Right lobe of liver (tissue), 6 donors: ENCODE measurements at regions not wholly inside any gene's neighbourhood (a gene's known extent, or its start where the extent isn't known, plus 50 kb on each side); places are given as distances from the start of the nearest gene placed in this dataset.

Experiments
- ATAC-seq, 4 donors: fragments of 200-7000 bp; cut with Tn5 transposase; one replicate each; pipeline ENCODE4 v1.9.1; 2020; ENCODE audit warnings: mild to moderate bottlenecking in 4 of 4, moderate library complexity in 4 of 4
- DNase-seq, 3 donors: peaks; one replicate each; pipeline ENCODE4 v3.0.0-alpha.2; 2020
- H3K27ac ChIP-seq, 3 donors: fragments of 200-600 bp; one replicate each; pipeline ENCODE4 v1.8.0; 2022
- H3K27me3 ChIP-seq, 2 donors: fragments of 200-600 bp; one replicate each; pipeline ENCODE4 v1.8.0; 2022
- H3K36me3 ChIP-seq, 4 donors: fragments of 200-600 bp; sonication (generic) in 1 of 4; one replicate each; pipeline versions ENCODE4 v1.5.1 to v1.8.0; 2017 to 2022; ENCODE audit warnings: control low read depth in 1 of 4
- H3K4me1 ChIP-seq, 4 donors: fragments of 200-600 bp; sonication (generic) in 1 of 4; one replicate each; pipeline versions ENCODE4 v1.5.1 to v1.8.0; 2017 to 2022; ENCODE audit warnings: control low read depth in 1 of 4
- H3K4me3 ChIP-seq, 3 donors: fragments of 200-600 bp; one replicate each; pipeline ENCODE4 v1.8.0; 2022
- H3K9me3 ChIP-seq, 4 donors: fragments of 200-600 bp; sonication (generic) in 1 of 4; one replicate each; pipeline versions ENCODE4 v1.5.1 to v1.8.0; 2017 to 2022; ENCODE audit warnings: control low read depth in 1 of 4
- POLR2A ChIP-seq: fragments of 450-650 bp; IDR thresholded peaks from one replicate; pipeline ENCODE4 v1.6.1; 2017; ENCODE audit warnings: antibody characterized with exemption, mild to moderate bottlenecking
- WGBS: methylation state at CpG from one replicate; pipeline ENCODE4 v1.1.6; 2018; ENCODE audit warnings: low coverage, low lambda C conversion rate; ENCODE audit not compliant: insufficient coverage; ENCODE audit errors: missing lambda C conversion rate; 5-methylcytosine and 5-hydroxymethylcytosine counted together
- intact Hi-C, 2 donors: fragments of 100-400 bp; cut with DNase I; formaldehyde crosslinking; loops; one replicate each; pipeline versions ENCODE4 v1.11.2 to v1.14.1; 2022
- TF ChIP-seq, protein P1 (sequence below), 4 donors: fragments of 200-600 bp in 3 of 4; fragments of 450-650 bp in 1 of 4; IDR thresholded peaks; one replicate each; pipeline versions ENCODE4 v1.5.1 to v1.8.0; 2016 to 2022; ENCODE audit warnings: antibody characterized with exemption in 4 of 4, mild to moderate bottlenecking in 2 of 4
- donor health status: DM: no; HTN: yes; CAD: no.
- donor health status: DM: no; HTN: no; CAD: no.
- donor health status: DM: no; HTN: no; CAD: no.
- donor health status: DM: no; HTN: yes; CAD: no.
- donor health status: DM: no; HTN: yes; CAD: no.

- H3K36me3 ChIP-seq = no peaks in the 10 kb centered on the region
- DNase-seq (no peak), ATAC-seq (no peak)
- TF ChIP-seq POLR2A = no peak
- TF ChIP-seq, protein P1, sequence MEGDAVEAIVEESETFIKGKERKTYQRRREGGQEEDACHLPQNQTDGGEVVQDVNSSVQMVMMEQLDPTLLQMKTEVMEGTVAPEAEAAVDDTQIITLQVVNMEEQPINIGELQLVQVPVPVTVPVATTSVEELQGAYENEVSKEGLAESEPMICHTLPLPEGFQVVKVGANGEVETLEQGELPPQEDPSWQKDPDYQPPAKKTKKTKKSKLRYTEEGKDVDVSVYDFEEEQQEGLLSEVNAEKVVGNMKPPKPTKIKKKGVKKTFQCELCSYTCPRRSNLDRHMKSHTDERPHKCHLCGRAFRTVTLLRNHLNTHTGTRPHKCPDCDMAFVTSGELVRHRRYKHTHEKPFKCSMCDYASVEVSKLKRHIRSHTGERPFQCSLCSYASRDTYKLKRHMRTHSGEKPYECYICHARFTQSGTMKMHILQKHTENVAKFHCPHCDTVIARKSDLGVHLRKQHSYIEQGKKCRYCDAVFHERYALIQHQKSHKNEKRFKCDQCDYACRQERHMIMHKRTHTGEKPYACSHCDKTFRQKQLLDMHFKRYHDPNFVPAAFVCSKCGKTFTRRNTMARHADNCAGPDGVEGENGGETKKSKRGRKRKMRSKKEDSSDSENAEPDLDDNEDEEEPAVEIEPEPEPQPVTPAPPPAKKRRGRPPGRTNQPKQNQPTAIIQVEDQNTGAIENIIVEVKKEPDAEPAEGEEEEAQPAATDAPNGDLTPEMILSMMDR (IDR thresholded peaks at IDR 0.05) = no peak
- no peaks in the 10 kb centered on the region for H3K27me3 ChIP-seq
- no peak overlapping the region for H3K27ac ChIP-seq
- H3K4me1 ChIP-seq = no peaks in the 10 kb centered on the region
- intact Hi-C loops = no loop called here
- WGBS = 69% methylated on average over 2 of the region's 2 CpGs
- H3K9me3 ChIP-seq = no peaks in the 10 kb centered on the region
- no peak overlapping the region for H3K4me3 ChIP-seq
Observed at GRCh38 chr12:24698972-24699371, 249.9 kb downstream of the BCAT1 start.

DNA sequence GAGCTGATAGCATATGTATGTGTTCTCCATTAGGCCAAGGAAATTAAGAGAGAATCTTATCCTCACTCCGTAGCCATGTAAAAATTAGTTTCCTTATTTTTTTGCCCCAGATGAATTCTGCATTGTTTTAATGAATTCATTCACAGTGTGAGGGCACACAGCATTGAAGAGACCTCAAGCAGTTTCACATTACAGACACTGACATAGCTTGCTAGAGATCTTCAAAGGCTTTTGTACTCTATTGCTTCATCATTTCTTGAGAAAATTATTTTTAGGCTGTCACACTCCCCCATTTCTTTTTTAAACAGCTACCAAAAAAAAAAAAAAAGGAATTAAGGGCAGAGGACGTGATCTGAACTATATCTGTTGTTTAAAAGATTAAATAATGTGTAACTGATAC is 251.1 kb downstream of the BCAT1 start:
- 50% methylated on average over 2 of the region's 2 CpGs for WGBS
- DNase-seq = no peak
- Histone ChIP-seq H3K9me3 (no peaks in the 10 kb centered on the region), H3K27ac (no peak overlapping the region), H3K4me1 (no peaks in the 10 kb centered on the region), H3K27me3 (no peaks in the 10 kb centered on the region), H3K36me3 (no peaks in the 10 kb centered on the region), H3K4me3 (no peak overlapping the region)
- TF ChIP-seq POLR2A = no peak
- TF ChIP-seq, protein P1 (IDR thresholded peaks at IDR 0.05) = no peak
- ATAC-seq = no peak
- intact Hi-C loops = no loop called here

- Histone ChIP-seq H3K9me3 (no peaks in the 10 kb centered on the region), H3K36me3 (no peaks in the 10 kb centered on the region), H3K4me3 (no peak overlapping the region), H3K27me3 (no peaks in the 10 kb centered on the region), H3K4me1 (no peaks in the 10 kb centered on the region), H3K27ac (no peak overlapping the region)
- intact Hi-C loops = no loop called here
- TF ChIP-seq POLR2A = no peak
- TF ChIP-seq, protein P1 (IDR thresholded peaks at IDR 0.05) = no peak
- WGBS = 57% methylated on average over 2 of the region's 2 CpGs
- no peak for ATAC-seq
- no peak for DNase-seq
Observed at GRCh38 chr12:24697295-24697694, 251.6 kb downstream of the BCAT1 start.

DNA sequence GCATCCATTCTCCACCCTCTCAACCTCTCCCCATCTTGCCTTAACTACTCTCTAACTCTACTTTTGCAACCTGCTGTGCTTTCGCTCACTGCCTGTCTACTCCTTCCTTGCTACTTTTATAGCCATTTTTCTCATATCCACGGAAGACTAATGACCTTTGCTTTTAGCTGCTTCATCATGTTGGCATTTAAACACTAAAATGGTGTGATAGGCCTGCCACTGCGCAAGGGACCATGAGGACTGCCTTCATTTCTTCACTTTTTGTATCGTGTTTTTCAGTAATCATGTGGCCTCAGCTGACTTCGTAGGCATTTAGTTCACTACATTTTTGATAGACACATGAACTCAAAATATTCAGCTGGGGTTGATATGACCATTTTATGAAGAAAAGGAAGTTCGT is 252.1 kb downstream of the BCAT1 start:
- H3K4me3 ChIP-seq = no peak overlapping the region
- intact Hi-C loops = no loop called here
- WGBS = 64% methylated on average over 5 of the region's 6 CpGs
- no peak for TF ChIP-seq POLR2A
- TF ChIP-seq, protein P1 (IDR thresholded peaks at IDR 0.05) = no peak
- no peaks in the 10 kb centered on the region for H3K4me1 ChIP-seq
- no peaks in the 10 kb centered on the region for H3K9me3 ChIP-seq
- ATAC-seq (no peak), DNase-seq (no peak)
- no peak overlapping the region for H3K27ac ChIP-seq
- no peaks in the 10 kb centered on the region for H3K36me3 ChIP-seq
- H3K27me3 ChIP-seq = no peaks in the 10 kb centered on the region

DNA sequence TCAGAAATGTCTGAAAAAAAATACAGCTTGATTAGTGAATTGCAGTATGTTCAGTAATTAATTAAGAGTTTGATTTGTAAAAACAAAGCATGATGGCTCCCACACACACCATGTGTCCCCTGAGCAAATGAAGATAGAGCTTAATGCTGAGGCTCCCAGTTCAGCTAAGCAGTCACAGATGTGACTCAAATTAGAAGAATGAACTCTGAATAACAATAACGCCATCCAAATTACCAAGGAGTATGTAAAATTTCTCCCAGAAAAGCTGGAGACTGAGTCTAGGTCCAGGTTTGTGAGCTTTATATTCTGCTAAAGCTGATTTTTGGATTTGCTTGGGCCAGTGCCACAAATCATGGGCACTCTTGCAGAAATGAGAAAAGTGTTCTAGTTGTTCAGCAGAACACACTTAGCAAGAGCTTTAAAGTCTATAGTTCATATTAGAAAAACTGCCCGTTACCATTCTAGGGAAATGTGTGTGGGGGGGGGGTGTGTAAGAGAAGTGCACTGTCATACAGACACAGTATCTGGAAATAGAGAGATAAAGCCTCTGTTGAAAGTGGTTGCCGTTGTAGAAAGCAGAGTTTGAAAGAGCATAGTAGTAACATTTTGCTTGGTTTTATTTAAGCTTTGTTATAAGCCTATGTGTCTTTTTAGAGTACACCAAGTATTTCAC is 253.1 kb downstream of the BCAT1 start:
- no peak overlapping the region for H3K27ac ChIP-seq
- H3K9me3 ChIP-seq = no peaks in the 10 kb centered on the region
- H3K4me1 ChIP-seq = no peaks in the 10 kb centered on the region
- no peaks in the 10 kb centered on the region for H3K27me3 ChIP-seq
- intact Hi-C loops = no loop called here
- no peak overlapping the region for H3K4me3 ChIP-seq
- TF ChIP-seq, protein P1 (IDR thresholded peaks at IDR 0.05) = no peak
- TF ChIP-seq POLR2A = no peak
- 65% methylated on average over 3 of the region's 3 CpGs for WGBS
- ATAC-seq = no peak
- no peaks in the 10 kb centered on the region for H3K36me3 ChIP-seq
- no peak for DNase-seq
